Progenitor cell of endocrine pancreas (in vitro differentiated cells): ENCODE measurements at regions not wholly inside any gene's neighbourhood (a gene's known extent, or its start where the extent isn't known, plus 50 kb on each side); places are given as distances from the start of the nearest gene placed in this dataset.

ENCODE experiments used
- DNase-seq: peaks from one replicate; pipeline ENCODE4 v3.0.0; 2021; ENCODE audit warnings: low spot score; ENCODE audit not compliant: unreplicated experiment
- H3K27ac Mint-ChIP-seq: 2 replicates; pipeline ENCODE4 v1.8.0; 2021; ENCODE audit warnings: mild to moderate bottlenecking, moderate library complexity, mixed read lengths
- H3K27me3 Mint-ChIP-seq: 2 replicates; pipeline ENCODE4 v1.8.0; 2021; ENCODE audit warnings: mixed read lengths
- H3K36me3 Mint-ChIP-seq: 2 replicates; pipeline ENCODE4 v1.8.0; 2022; ENCODE audit warnings: mixed read lengths; ENCODE audit not compliant: insufficient read depth
- H3K4me1 Mint-ChIP-seq: 2 replicates; pipeline ENCODE4 v1.8.0; 2021; ENCODE audit warnings: low read depth, mixed read lengths
- H3K4me3 Mint-ChIP-seq: 2 replicates; pipeline ENCODE4 v1.8.0; 2021; ENCODE audit warnings: low read depth, mild to moderate bottlenecking, moderate library complexity, mixed read lengths
- H3K9me3 Mint-ChIP-seq: 2 replicates; pipeline ENCODE4 v1.8.0; 2021; ENCODE audit warnings: low read depth, mixed read lengths
- TF ChIP-seq, protein P1 (sequence below): fragments of 200-600 bp; sonication (generic); IDR thresholded peaks from one replicate; pipeline ENCODE4 v1.5.0; 2021; ENCODE audit warnings: antibody characterized with exemption, mild to moderate bottlenecking; ENCODE audit not compliant: unreplicated experiment

DNA sequence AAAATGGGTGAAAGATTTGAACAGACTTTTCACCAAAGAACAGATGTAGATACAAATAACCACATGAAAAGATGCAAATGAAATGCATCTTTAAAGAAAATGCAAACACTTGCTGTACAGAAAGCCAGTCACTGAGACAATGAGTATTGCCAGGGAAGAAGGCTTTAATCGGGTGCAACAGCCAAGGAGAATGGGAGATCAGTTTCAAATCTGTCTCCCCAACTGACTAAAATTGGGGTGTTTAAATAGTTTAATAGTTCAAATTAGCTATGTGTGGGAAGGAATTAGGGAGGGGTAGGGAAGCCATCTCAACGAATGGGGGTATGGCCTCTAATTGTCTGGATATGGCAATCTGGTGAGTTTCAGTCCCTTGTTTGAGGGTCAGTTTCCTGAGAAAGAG is 295.4 kb downstream of the PTTG2 start:
- H3K4me3 Mint-ChIP-seq = no peak overlapping the region
- peaks cover 17% of the 10 kb centered on the region for H3K9me3 Mint-ChIP-seq
- TF ChIP-seq, protein P1, sequence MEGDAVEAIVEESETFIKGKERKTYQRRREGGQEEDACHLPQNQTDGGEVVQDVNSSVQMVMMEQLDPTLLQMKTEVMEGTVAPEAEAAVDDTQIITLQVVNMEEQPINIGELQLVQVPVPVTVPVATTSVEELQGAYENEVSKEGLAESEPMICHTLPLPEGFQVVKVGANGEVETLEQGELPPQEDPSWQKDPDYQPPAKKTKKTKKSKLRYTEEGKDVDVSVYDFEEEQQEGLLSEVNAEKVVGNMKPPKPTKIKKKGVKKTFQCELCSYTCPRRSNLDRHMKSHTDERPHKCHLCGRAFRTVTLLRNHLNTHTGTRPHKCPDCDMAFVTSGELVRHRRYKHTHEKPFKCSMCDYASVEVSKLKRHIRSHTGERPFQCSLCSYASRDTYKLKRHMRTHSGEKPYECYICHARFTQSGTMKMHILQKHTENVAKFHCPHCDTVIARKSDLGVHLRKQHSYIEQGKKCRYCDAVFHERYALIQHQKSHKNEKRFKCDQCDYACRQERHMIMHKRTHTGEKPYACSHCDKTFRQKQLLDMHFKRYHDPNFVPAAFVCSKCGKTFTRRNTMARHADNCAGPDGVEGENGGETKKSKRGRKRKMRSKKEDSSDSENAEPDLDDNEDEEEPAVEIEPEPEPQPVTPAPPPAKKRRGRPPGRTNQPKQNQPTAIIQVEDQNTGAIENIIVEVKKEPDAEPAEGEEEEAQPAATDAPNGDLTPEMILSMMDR = no peak
- H3K27me3 Mint-ChIP-seq = no peaks in the 10 kb centered on the region
- H3K4me1 Mint-ChIP-seq = no peaks in the 10 kb centered on the region
- peaks cover 7% of the 10 kb centered on the region for H3K36me3 Mint-ChIP-seq
- DNase-seq = no peak
- no peak overlapping the region for H3K27ac Mint-ChIP-seq

DNA sequence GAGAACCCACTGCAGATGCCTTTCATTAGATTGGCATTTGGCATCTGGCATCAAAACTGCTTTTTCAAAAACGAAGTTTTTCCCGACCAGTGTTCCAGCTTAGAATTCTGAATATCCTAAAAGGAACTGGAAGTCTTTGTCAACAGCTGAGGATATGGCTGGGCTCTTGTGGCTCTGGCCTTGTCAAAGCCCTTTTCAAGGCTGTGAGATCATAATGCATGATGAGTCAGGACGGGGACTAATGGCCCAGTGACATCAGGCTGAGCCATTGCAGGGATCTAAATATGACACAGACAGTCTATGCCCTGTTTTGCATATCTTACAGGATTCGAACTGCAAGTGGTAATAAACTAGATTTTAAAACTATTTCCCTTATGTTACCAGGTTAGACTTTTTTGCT is 306.4 kb downstream of the PTTG2 start:
- Mint-ChIP-seq H3K36me3 (no peaks in the 10 kb centered on the region), H3K4me3 (no peak overlapping the region), H3K9me3 (no peaks in the 10 kb centered on the region), H3K4me1 (peaks cover 6% of the 10 kb centered on the region), H3K27ac (no peak overlapping the region), H3K27me3 (no peaks in the 10 kb centered on the region)
- TF ChIP-seq, protein P1 = no peak
- no peak for DNase-seq

DNA sequence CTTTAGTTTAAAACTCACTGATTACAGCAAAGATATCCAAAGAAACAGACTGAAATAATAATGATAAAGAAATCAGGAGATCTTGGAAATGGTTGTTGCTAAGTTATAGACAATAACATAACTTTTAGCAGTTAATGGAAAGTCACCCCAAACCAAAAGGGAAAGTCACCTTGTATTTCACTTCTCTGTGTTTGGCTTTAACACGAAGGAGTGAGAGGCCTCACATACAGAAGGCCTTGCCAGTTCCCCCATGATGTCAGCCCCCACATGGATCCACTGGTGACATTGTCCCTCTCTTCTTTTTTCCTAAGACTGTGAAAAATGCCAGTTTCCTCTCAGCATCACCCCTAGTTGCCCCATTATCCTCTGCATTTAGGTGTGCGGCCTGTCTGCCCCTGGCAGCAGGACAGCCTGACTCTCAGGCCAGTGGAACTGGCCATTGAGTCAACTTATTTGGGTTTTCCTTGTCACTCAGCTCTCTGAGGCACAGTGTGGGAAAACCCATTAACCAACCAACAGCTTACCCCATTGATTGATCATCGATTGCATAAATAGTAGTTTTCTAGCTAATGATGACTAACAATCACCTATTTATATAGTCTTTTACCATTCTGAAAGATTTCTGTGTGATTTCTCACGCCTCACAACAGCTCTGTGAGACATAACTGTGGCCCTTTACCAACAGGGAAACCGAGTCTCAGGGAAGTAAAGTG is 308.1 kb downstream of the PTTG2 start:
- no peak overlapping the region for H3K4me3 Mint-ChIP-seq
- H3K27me3 Mint-ChIP-seq = no peaks in the 10 kb centered on the region
- no peak overlapping the region for H3K27ac Mint-ChIP-seq
- no peaks in the 10 kb centered on the region for H3K36me3 Mint-ChIP-seq
- no peak for DNase-seq
- TF ChIP-seq, protein P1 = no peak
- H3K9me3 Mint-ChIP-seq = no peaks in the 10 kb centered on the region
- peaks cover 6% of the 10 kb centered on the region for H3K4me1 Mint-ChIP-seq

GRCh38 chr4:38268837-38269236 is 308.6 kb downstream of the PTTG2 start:
- no peaks in the 10 kb centered on the region for H3K36me3 Mint-ChIP-seq
- no peaks in the 10 kb centered on the region for H3K27me3 Mint-ChIP-seq
- H3K9me3 Mint-ChIP-seq = no peaks in the 10 kb centered on the region
- H3K27ac Mint-ChIP-seq = no peak overlapping the region
- peaks cover 6% of the 10 kb centered on the region for H3K4me1 Mint-ChIP-seq
- DNase-seq = no peak
- TF ChIP-seq, protein P1 = no peak
- no peak overlapping the region for H3K4me3 Mint-ChIP-seq

- TF ChIP-seq, protein P1 = no peak
- Mint-ChIP-seq H3K27ac (no peak overlapping the region), H3K4me3 (no peak overlapping the region), H3K9me3 (no peaks in the 10 kb centered on the region), H3K27me3 (no peaks in the 10 kb centered on the region), H3K4me1 (peaks cover 19% of the 10 kb centered on the region), H3K36me3 (no peaks in the 10 kb centered on the region)
- no peak for DNase-seq
Measured at GRCh38 chr4:38273407-38273806, 313.2 kb downstream of the PTTG2 start.
